Spleen (tissue), 11 donors: ENCODE measurements at regions not wholly inside any gene's neighbourhood (a gene's known extent, or its start where the extent isn't known, plus 50 kb on each side); places are given as distances from the start of the nearest gene placed in this dataset.
"Not testable (repeated sequence)": the region's sequence is repeated elsewhere in the genome, so short reads cannot be mapped to it uniquely, and the experiment has no call there.

ENCODE experiments used
- DNase-seq: peaks from one replicate; pipeline ENCODE4 v3.0.0-alpha.2; 2020
- H3K27ac ChIP-seq, 8 donors: fragments of 200-600 bp; sonication (generic) in 7 of 8; 1 replicate in 4 of 8; 2 replicates in 4 of 8; pipeline versions ENCODE4 v1.5.0 to v1.8.0; 2016 to 2021; ENCODE audit warnings: inconsistent platforms in 4 of 8, mild to moderate bottlenecking in 4 of 8, moderate library complexity in 1 of 8
- H3K27me3 ChIP-seq, 7 donors: fragments of 200-600 bp; sonication (generic) in 6 of 7; replicated peaks in 1 of 7; 1 replicate in 4 of 7; 2 replicates in 3 of 7; pipeline versions ENCODE4 v1.5.0 to v1.8.0; 2016 to 2021; ENCODE audit warnings: inconsistent platforms in 3 of 7, mild to moderate bottlenecking in 1 of 7
- H3K36me3 ChIP-seq, 6 donors: fragments of 200-600 bp; sonication (generic) in 5 of 6; 1 replicate in 4 of 6; 2 replicates in 2 of 6; pipeline versions ENCODE4 v1.5.0 to v1.8.0; 2016 to 2021; ENCODE audit warnings: inconsistent platforms in 2 of 6
- H3K4me1 ChIP-seq, 6 donors: fragments of 200-600 bp; sonication (generic) in 5 of 6; 1 replicate in 3 of 6; 2 replicates in 3 of 6; pipeline versions ENCODE4 v1.5.0 to v1.8.0; 2016 to 2021; ENCODE audit warnings: inconsistent platforms in 3 of 6
- H3K4me3 ChIP-seq, 8 donors: fragments of 200-600 bp; sonication (generic) in 7 of 8; 1 replicate in 4 of 8; 2 replicates in 4 of 8; pipeline versions ENCODE4 v1.5.0 to v1.8.0; 2016 to 2021; ENCODE audit warnings: inconsistent platforms in 4 of 8, mild to moderate bottlenecking in 4 of 8, moderate library complexity in 2 of 8
- H3K9me3 ChIP-seq, 8 donors: fragments of 200-600 bp; sonication (generic) in 7 of 8; 1 replicate in 4 of 8; 2 replicates in 4 of 8; pipeline versions ENCODE4 v1.5.0 to v1.8.0; 2016 to 2021; ENCODE audit warnings: inconsistent platforms in 4 of 8
- CTCF ChIP-seq, 11 experiments: fragments of 200-600 bp in 7 of 11; fragments of 450-650 bp in 4 of 11; sonication (generic) in 4 of 11; IDR thresholded peaks in 8 of 11; conservative IDR thresholded peaks in 3 of 11; 1 replicate in 7 of 11; 2 replicates in 4 of 11; pipeline versions ENCODE4 v1.4.0 to v1.8.0; 2016 to 2021; ENCODE audit warnings: antibody characterized with exemption in 11 of 11, inconsistent platforms in 4 of 11, mild to moderate bottlenecking in 1 of 11
- POLR2A ChIP-seq, 3 donors: fragments of 450-650 bp; IDR thresholded peaks; one replicate each; pipeline ENCODE4 v1.5.1; 2017; ENCODE audit warnings: antibody characterized with exemption in 3 of 3, mild to moderate bottlenecking in 1 of 3
- POLR2AphosphoS5 ChIP-seq, 3 donors: sonication (generic); formaldehyde crosslinking; IDR thresholded peaks; one replicate each; pipeline ENCODE4 v1.5.1; 2017; ENCODE audit warnings: antibody characterized with exemption in 3 of 3
- WGBS, 5 donors: extraction: QIAGEN DNeasy Blood & Tissue Kit in 3 of 5; methylation state at CpG; one replicate each; pipeline versions ENCODE4 v1.1.5 to v1.1.7; 2013 to 2018; 5-methylcytosine and 5-hydroxymethylcytosine counted together
- intact Hi-C: fragments of 100-400 bp; cut with DNase I; formaldehyde crosslinking; loops from one replicate; pipeline ENCODE4 v1.15.0; 2023; ENCODE audit warnings: low total_unique reads
- donor health status: healthy with polysubstance abuse.
- donor health status: DM: no; HTN: no; CAD: no; lungs with moderate emphysema.
- donor health status: DM: no; HTN: no; CAD: no.
- donor health status: Bipolar disorder and iron deficiency.
- donor health status: healthy.
- donor health status: DM: no; HTN: no; CAD: no.
- donor health status: DM: yes; HTN: yes; CAD: no.

DNA sequence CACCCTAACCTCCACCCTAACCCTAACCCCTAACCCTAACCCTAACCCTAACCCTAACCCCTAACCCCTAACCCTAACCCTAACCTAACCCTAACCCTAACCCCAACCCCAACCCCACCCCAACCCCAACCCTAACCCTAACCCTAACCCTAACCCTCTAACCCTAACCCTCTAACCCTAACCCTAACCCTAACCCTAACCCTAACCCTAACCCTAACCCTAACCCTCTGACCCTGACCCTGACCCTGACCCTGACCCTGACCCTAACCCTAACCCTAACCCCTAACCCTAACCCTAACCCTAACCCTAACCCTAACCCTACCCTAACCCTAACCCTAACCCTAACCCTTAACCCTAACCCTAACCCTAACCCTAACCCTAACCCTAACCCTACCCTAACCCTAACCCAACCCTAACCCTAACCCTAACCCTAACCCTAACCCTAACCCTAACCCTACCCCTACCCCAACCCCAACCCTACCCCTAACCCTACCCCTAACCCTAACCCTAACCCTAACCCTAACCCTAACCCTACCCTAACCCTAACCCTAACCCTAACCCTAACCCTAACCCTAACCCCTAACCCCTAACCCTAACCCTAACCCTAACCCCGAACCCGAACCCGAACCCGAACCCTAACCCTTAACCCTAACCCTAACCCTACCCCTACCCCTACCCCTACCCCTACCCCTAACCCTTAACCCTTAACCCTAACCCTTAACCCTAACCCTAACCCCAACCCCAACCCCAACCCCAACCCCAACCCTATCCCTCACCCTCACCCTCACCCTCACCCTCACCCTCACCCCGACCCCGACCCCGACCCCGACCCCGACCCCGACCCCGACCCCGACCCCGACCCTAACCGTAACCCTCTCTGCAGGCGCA is 186.2 kb upstream of the CHL1 start:
- DNase-seq, H3K4me3 ChIP-seq, H3K9me3 ChIP-seq, H3K27ac ChIP-seq, intact Hi-C loops, H3K27me3 ChIP-seq, H3K4me1 ChIP-seq, H3K36me3 ChIP-seq: not testable (repeated sequence)
- 0 to 90% (median 16%) methylated on average over 2 to 11 of the region's 15 CpGs; no CpG with 5 or more reads in 2 of the 5 donors for WGBS, 5 donors

DNA sequence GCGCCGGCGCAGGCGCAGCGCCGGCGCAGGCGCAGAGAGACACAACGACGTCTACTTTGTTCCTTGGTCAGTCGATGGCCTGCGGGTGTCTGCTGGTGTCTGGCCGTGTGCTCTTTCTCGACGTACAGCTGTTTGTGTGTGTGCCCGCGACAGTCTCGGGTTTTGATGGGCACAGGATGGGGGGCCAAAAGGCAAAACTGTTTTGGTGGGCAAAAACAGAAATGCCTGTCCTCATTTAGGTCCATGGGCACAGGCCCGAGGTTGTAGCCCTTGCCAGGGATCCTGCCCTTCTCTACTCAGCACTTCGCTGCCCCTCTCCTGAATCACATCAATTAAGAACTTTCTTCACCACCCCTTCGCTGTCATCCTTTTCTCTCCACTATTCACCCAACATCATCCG is 184.8 kb upstream of the CHL1 start:
- Histone ChIP-seq H3K27me3 (no peaks in the 10 kb centered on the region), H3K4me1 (no peaks in the 10 kb centered on the region), H3K36me3 (no peaks in the 10 kb centered on the region), H3K9me3 (no peaks in the 10 kb centered on the region), H3K27ac (no peak overlapping the region), H3K4me3 (no peak overlapping the region)
- 60 to 91% (median 71%) methylated on average over 12 to 21 of the region's 22 CpGs for WGBS, 5 donors
- intact Hi-C loops = no loop called here
- TF ChIP-seq POLR2A (IDR thresholded peaks at IDR 0.05) (no peak), CTCF (IDR thresholded peaks at IDR 0.05 in 8 of 11, conservative IDR thresholded peaks at IDR 0.05 in 3 of 11) (no peak), POLR2AphosphoS5 (IDR thresholded peaks at IDR 0.05) (no peak)
- DNase-seq = peak; percentile 71

- Histone ChIP-seq H3K27ac (no peak overlapping the region), H3K27me3 (no peaks in the 10 kb centered on the region), H3K36me3 (no peaks in the 10 kb centered on the region), H3K4me1 (no peaks in the 10 kb centered on the region), H3K9me3 (no peaks in the 10 kb centered on the region), H3K4me3 (no peak overlapping the region)
- TF ChIP-seq POLR2A (IDR thresholded peaks at IDR 0.05) (no peak), CTCF (IDR thresholded peaks at IDR 0.05 in 8 of 11, conservative IDR thresholded peaks at IDR 0.05 in 3 of 11) (no peak), POLR2AphosphoS5 (IDR thresholded peaks at IDR 0.05) (no peak)
- intact Hi-C loops = no loop called here
- DNase-seq = no peak
- 67 to 87% (median 72%) methylated on average over 3 of the region's 3 CpGs for WGBS, 5 donors
These were observed 181.9 kb upstream of the CHL1 start for GRCh38 chr3:14652-15051.

- no peak for TF ChIP-seq POLR2AphosphoS5 (IDR thresholded peaks at IDR 0.05)
- no peak for TF ChIP-seq POLR2A (IDR thresholded peaks at IDR 0.05)
- TF ChIP-seq CTCF (IDR thresholded peaks at IDR 0.05 in 8 of 11, conservative IDR thresholded peaks at IDR 0.05 in 3 of 11) = no peak
- 77 to 94% (median 82%) methylated on average over 2 of the region's 2 CpGs for WGBS, 5 donors
These were observed 180.2 kb upstream of the CHL1 start for GRCh38 chr3:16366-16765.

More at GRCh38 chr3:16366-16765, 180.2 kb upstream of the CHL1 start:
- intact Hi-C loops = no loop called here
- Histone ChIP-seq H3K27ac (no peak overlapping the region), H3K27me3 (peaks cover 0 to 6% (median 0%) of the 10 kb centered on the region in 7 donors), H3K36me3 (no peaks in the 10 kb centered on the region), H3K9me3 (no peaks in the 10 kb centered on the region), H3K4me1 (no peaks in the 10 kb centered on the region), H3K4me3 (no peak overlapping the region)
- no peak for DNase-seq
